ENCODE measurements at regions not wholly inside any gene's neighbourhood (a gene's known extent, or its start where the extent isn't known, plus 50 kb on each side); places are given as distances from the start of the nearest gene placed in this dataset.

- no peaks in the 10 kb centered on the region for H3K4me1 ChIP-seq (ENCODE audit: control insufficient read depth in 1 of 2, low read depth in 2 of 2)
- no peak overlapping the region for H3K27ac ChIP-seq
- no peaks in the 10 kb centered on the region for H3K27me3 ChIP-seq (replicated peaks; ENCODE audit: insufficient read depth)
- no peak for ATAC-seq (ENCODE audit: insufficient number of reproducible peaks, low FRiP score, low read depth)
- no peak overlapping the region for H3K4me3 ChIP-seq
- H3K36me3 ChIP-seq: no peaks in the 10 kb centered on the region
- no peak for TF ChIP-seq CTCF (IDR thresholded peaks at IDR 0.05)
- H3K9me3 ChIP-seq: no peaks in the 10 kb centered on the region
- no peak for DNase-seq (ENCODE audit: low spot score)
Observed at GRCh38 chr5:67361932-67362729, 165.5 kb upstream of the CD180 start.

- Histone ChIP-seq H3K27me3 (replicated peaks; ENCODE audit: insufficient read depth) (no peaks in the 10 kb centered on the region), H3K9me3 (no peaks in the 10 kb centered on the region), H3K4me1 (ENCODE audit: control insufficient read depth in 1 of 2, low read depth in 2 of 2) (no peaks in the 10 kb centered on the region), H3K27ac (no peak overlapping the region), H3K4me3 (no peak overlapping the region), H3K36me3 (no peaks in the 10 kb centered on the region)
- TF ChIP-seq CTCF (IDR thresholded peaks at IDR 0.05): no peak
- DNase-seq (ENCODE audit: low spot score) (no peak), ATAC-seq (ENCODE audit: insufficient number of reproducible peaks, low FRiP score, low read depth) (no peak)
Observed at GRCh38 chr5:67360047-67360446, 163.4 kb upstream of the CD180 start.

GRCh38 chr5:67358186-67358585 is 161.6 kb upstream of the CD180 start:
- Histone ChIP-seq H3K27ac (no peak overlapping the region), H3K36me3 (no peaks in the 10 kb centered on the region), H3K4me1 (ENCODE audit: control insufficient read depth in 1 of 2, low read depth in 2 of 2) (no peaks in the 10 kb centered on the region), H3K4me3 (no peak overlapping the region), H3K27me3 (replicated peaks; ENCODE audit: insufficient read depth) (no peaks in the 10 kb centered on the region), H3K9me3 (no peaks in the 10 kb centered on the region)
- no peak for ATAC-seq (ENCODE audit: insufficient number of reproducible peaks, low FRiP score, low read depth)
- no peak for DNase-seq (ENCODE audit: low spot score)
- no peak for TF ChIP-seq CTCF (IDR thresholded peaks at IDR 0.05)

- DNase-seq (ENCODE audit: low spot score) (no peak), ATAC-seq (ENCODE audit: insufficient number of reproducible peaks, low FRiP score, low read depth) (no peak)
- H3K27ac ChIP-seq: no peak overlapping the region
- no peaks in the 10 kb centered on the region for H3K27me3 ChIP-seq (replicated peaks; ENCODE audit: insufficient read depth)
- TF ChIP-seq CTCF (IDR thresholded peaks at IDR 0.05): no peak
- no peak overlapping the region for H3K4me3 ChIP-seq
- no peaks in the 10 kb centered on the region for H3K36me3 ChIP-seq
- no peaks in the 10 kb centered on the region for H3K9me3 ChIP-seq
- H3K4me1 ChIP-seq (ENCODE audit: control insufficient read depth in 1 of 2, low read depth in 2 of 2): no peaks in the 10 kb centered on the region
Observed at GRCh38 chr5:67355120-67355713, 158.6 kb upstream of the CD180 start.

GRCh38 chr5:67353500-67354450 is 157.2 kb upstream of the CD180 start:
- H3K27ac ChIP-seq: no peak overlapping the region

More at GRCh38 chr5:67353500-67354450, 157.2 kb upstream of the CD180 start:
- H3K36me3 ChIP-seq: no peaks in the 10 kb centered on the region
- no peaks in the 10 kb centered on the region for H3K27me3 ChIP-seq (replicated peaks; ENCODE audit: insufficient read depth)
- H3K4me3 ChIP-seq: no peak overlapping the region
- no peak for TF ChIP-seq CTCF (IDR thresholded peaks at IDR 0.05)
- ATAC-seq (ENCODE audit: insufficient number of reproducible peaks, low FRiP score, low read depth): no peak
- DNase-seq (ENCODE audit: low spot score): no peak
- no peaks in the 10 kb centered on the region for H3K4me1 ChIP-seq (ENCODE audit: control insufficient read depth in 1 of 2, low read depth in 2 of 2)
- H3K9me3 ChIP-seq: no peaks in the 10 kb centered on the region
